ENCODE measurements at regions not wholly inside any gene's neighbourhood (a gene's known extent, or its start where the extent isn't known, plus 50 kb on each side); places are given as distances from the start of the nearest gene placed in this dataset.

DNA sequence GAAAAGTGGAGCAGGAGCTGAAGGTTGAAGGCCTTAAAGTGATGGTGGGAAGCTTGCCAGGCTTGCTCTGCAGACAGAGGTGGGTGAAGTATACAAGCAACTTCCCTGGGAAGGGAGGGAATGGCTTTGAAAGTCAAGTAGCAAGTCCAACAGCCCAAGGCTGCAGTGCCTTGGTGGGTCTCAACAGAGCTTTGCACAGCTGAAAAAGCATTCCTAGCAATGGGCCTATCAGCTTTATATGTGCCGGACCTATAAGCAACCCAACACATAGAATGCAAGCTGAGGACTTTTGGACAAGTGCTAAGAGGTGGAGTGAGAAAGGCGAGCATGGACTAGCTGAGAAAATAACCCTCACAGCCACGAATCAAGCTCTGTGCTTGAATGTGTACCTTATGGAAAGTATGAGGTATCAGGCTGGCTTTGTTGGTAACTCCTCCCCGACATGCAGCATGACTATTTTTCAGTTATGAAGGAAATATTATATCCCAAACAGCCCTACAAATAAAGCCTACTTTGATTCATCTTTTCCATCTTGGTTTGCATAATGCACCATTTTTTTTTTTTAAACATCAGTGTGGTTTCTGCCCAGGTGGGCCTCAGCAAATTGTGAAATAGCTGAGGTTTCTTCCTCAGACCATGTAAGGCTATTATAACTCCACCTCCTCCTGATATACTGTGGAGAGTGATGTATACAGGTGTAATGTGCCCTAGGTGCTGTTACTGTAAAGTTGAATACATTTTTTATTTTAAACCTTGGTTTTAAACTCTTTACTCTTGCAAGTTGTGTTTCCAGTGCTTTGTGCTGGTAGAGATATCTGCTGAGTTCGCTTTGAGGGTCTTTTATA lies 241.4 kb upstream of the CXCR4 start:
- H3K27me3 Mint-ChIP-seq = peaks cover 6% of the 10 kb centered on the region

DNA sequence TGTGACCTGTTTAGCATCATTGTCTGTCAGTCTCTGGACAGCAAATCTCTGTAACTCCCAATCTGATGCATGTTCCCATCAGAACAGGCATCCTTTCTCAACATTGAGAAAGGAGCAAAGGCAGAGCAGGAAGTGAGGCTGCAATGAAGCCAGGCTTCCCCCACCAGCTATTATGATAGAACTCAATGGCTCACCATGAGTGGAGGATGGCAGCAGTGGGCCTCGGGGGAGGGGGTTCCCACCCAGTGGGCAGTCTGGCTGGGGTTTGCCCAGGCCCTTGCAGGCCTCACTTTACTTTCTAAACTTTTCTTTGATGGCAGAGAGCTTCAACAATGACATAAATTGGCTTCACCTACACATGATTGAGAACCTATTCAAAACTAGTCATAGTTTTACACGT lies 240.6 kb upstream of the CXCR4 start:
- DNase-seq (ENCODE audit: low spot score, unreplicated experiment) = no peak

More for the DNA sequence above, 241.4 kb upstream of the CXCR4 start:
- Mint-ChIP-seq H3K4me3 (ENCODE audit: low read depth) (no peak overlapping the region), H3K4me1 (ENCODE audit: low read depth) (peaks cover 6% of the 10 kb centered on the region), H3K36me3 (ENCODE audit: insufficient read depth) (no peaks in the 10 kb centered on the region), H3K9me3 (ENCODE audit: low read depth) (no peaks in the 10 kb centered on the region), H3K27ac (no peak overlapping the region)
- TF ChIP-seq, protein P1, sequence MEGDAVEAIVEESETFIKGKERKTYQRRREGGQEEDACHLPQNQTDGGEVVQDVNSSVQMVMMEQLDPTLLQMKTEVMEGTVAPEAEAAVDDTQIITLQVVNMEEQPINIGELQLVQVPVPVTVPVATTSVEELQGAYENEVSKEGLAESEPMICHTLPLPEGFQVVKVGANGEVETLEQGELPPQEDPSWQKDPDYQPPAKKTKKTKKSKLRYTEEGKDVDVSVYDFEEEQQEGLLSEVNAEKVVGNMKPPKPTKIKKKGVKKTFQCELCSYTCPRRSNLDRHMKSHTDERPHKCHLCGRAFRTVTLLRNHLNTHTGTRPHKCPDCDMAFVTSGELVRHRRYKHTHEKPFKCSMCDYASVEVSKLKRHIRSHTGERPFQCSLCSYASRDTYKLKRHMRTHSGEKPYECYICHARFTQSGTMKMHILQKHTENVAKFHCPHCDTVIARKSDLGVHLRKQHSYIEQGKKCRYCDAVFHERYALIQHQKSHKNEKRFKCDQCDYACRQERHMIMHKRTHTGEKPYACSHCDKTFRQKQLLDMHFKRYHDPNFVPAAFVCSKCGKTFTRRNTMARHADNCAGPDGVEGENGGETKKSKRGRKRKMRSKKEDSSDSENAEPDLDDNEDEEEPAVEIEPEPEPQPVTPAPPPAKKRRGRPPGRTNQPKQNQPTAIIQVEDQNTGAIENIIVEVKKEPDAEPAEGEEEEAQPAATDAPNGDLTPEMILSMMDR (IDR thresholded peaks at IDR 0.05; ENCODE audit: unreplicated experiment) = no peak
- no peak for DNase-seq (ENCODE audit: low spot score, unreplicated experiment)

DNA sequence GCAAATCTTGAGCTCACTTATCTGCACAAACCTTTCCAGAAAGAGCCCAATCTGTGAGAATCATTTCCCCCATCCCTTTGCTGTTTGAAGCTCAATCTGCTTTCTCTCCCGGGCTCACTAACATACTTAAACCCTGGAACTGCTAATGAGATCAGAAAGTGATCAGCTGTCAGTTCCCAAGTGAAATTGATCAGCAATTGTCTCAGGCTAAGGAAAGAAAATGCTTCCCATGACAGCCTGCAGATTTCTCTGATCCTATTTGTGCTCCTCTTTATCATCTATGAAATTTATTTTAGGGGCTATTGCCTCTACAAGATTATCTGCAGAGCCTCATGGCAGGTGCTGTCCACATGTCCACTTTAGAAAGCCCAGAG lies 239.0 kb upstream of the CXCR4 start:
- Mint-ChIP-seq H3K36me3 (ENCODE audit: insufficient read depth) (no peaks in the 10 kb centered on the region), H3K27ac (no peak overlapping the region), H3K4me3 (ENCODE audit: low read depth) (no peak overlapping the region), H3K4me1 (ENCODE audit: low read depth) (peaks cover 3% of the 10 kb centered on the region), H3K9me3 (ENCODE audit: low read depth) (no peaks in the 10 kb centered on the region), H3K27me3 (peaks cover 6% of the 10 kb centered on the region)
- TF ChIP-seq, protein P1 (IDR thresholded peaks at IDR 0.05; ENCODE audit: unreplicated experiment) = no peak
- no peak for DNase-seq (ENCODE audit: low spot score, unreplicated experiment)

More for the DNA sequence above, 240.6 kb upstream of the CXCR4 start:
- peaks cover 6% of the 10 kb centered on the region for H3K27me3 Mint-ChIP-seq
- H3K36me3 Mint-ChIP-seq (ENCODE audit: insufficient read depth) = no peaks in the 10 kb centered on the region
- H3K4me1 Mint-ChIP-seq (ENCODE audit: low read depth) = peaks cover 6% of the 10 kb centered on the region
- H3K4me3 Mint-ChIP-seq (ENCODE audit: low read depth) = no peak overlapping the region
- no peak overlapping the region for H3K27ac Mint-ChIP-seq
- H3K9me3 Mint-ChIP-seq (ENCODE audit: low read depth) = no peaks in the 10 kb centered on the region
- TF ChIP-seq, protein P1 (IDR thresholded peaks at IDR 0.05; ENCODE audit: unreplicated experiment) = no peak

DNA sequence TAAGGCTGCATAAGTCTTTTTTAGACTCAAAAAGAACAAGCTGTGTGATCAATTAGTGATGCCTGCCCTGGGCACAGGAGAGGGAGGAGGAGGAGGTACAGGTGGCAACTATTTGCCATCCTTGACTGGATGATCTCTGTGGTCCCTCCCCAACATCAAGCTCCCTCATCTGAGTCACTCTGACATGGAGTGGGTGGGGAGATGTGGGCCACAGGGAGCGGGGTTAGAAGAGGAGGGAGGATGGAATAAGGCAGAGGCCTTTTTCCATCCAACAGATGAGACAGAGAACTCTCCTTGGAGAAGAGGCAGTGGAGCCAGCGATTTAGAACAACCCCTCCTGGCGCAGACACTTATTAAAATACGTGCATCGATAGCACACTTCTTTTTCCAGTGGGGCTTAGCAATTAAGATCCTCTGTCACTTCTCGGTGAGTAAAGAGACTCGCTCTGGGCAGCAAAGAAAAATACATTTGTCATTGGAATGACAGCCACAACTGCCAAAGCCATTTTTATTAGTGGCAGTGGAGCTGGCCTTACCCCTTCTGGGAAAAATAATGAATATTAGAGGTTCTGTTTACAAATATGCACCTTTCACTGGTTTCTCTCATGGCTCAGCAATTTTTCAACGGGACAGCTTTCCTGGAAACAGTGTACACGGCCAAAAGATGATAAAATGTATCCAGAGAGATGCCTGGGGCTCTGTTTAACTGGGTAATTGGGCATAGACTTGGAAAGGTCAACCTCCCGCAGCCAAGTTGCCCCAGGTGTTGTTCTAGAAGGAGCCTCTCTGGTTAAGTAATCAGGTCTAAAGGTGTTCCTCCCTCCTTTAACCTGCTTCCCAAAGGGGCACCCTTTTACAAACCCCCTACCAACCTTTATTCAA lies 238.4 kb upstream of the CXCR4 start:
- TF ChIP-seq, protein P1 (IDR thresholded peaks at IDR 0.05; ENCODE audit: unreplicated experiment) = no peak
- Mint-ChIP-seq H3K4me1 (ENCODE audit: low read depth) (peaks cover 3% of the 10 kb centered on the region), H3K27me3 (peaks cover 6% of the 10 kb centered on the region), H3K9me3 (ENCODE audit: low read depth) (no peaks in the 10 kb centered on the region), H3K36me3 (ENCODE audit: insufficient read depth) (no peaks in the 10 kb centered on the region), H3K27ac (no peak overlapping the region), H3K4me3 (ENCODE audit: low read depth) (no peak overlapping the region)
- DNase-seq (ENCODE audit: low spot score, unreplicated experiment) = no peak

DNA sequence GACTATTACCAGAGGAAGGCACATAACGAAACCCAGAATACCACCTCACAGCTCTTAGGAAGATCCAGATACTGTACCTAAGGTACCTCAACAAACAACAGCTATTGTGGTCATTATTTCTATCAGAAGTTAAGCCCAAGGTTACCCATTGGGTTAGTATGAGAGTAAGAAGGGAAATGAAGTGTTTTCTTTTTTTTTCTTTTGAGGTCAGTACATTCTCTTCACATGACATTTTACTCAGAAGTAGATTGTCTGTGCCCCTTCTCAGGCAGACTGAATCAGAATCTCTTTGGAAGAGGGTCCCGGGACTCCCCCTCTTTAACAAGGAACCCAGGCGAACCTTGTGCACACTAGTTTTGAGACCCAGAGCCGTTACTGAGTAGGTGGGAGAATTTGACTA lies 233.7 kb upstream of the CXCR4 start:
- H3K9me3 Mint-ChIP-seq (ENCODE audit: low read depth) = peaks cover 2% of the 10 kb centered on the region
- TF ChIP-seq, protein P1 (IDR thresholded peaks at IDR 0.05; ENCODE audit: unreplicated experiment) = no peak
- peaks cover 3% of the 10 kb centered on the region for H3K4me1 Mint-ChIP-seq (ENCODE audit: low read depth)
- no peak overlapping the region for H3K27ac Mint-ChIP-seq
- no peak overlapping the region for H3K4me3 Mint-ChIP-seq (ENCODE audit: low read depth)
- H3K27me3 Mint-ChIP-seq = peaks cover 6% of the 10 kb centered on the region
- H3K36me3 Mint-ChIP-seq (ENCODE audit: insufficient read depth) = no peaks in the 10 kb centered on the region
- DNase-seq (ENCODE audit: low spot score, unreplicated experiment) = no peak
